GM12892 (cell line): ENCODE measurements at regions not wholly inside any gene's neighbourhood (a gene's known extent, or its start where the extent isn't known, plus 50 kb on each side); places are given as distances from the start of the nearest gene placed in this dataset.

ENCODE experiments used
- POLR2A ChIP-seq: IDR thresholded peaks from 2 replicates; pipeline ENCODE4 v1.6.1; 2011; ENCODE audit warnings: low read depth, low read length, control low read depth
- POLR2AphosphoS5 ChIP-seq: IDR thresholded peaks from 2 replicates; pipeline ENCODE4 v1.6.1; 2011; ENCODE audit warnings: low read depth, low read length, control low read depth

DNA sequence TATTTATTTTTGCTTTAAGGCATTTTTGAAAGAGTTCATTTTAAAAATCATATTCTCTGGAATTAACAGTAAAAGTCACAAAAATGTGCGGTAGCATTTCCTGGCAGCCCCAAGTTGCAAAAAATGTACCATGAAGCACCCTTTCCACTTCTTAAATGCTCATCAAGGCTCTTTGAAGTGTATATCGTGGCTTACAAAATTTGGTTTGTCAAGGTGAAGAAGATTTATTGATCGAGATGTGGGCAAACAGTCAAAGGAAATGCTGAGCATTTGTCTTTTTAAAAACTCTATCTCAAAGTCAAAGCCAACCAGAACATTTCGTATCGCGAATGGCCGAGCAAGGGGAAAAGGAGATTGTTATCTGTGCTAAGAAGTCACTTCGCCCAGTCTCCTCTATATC, 277.5 kb upstream of the KAZN start:
- TF ChIP-seq POLR2A: no peak
- no peak for TF ChIP-seq POLR2AphosphoS5
